Natural killer cell (primary cell): ENCODE measurements at regions not wholly inside any gene's neighbourhood (a gene's known extent, or its start where the extent isn't known, plus 50 kb on each side); places are given as distances from the start of the nearest gene placed in this dataset.

Experiments used
- ATAC-seq, 3 donors: fragments of 150-1000 bp in 2 of 3; fragments of 200-7000 bp in 1 of 3; cut with Tn5 transposase; 1 replicate in 1 of 3; 2 replicates in 2 of 3; pipeline ENCODE4 v1.10.0; 2021; ENCODE audit warnings: mild to moderate bottlenecking in 2 of 3, moderate library complexity in 2 of 3
- DNase-seq, 2 donors: peaks; one replicate each; pipeline versions ENCODE4 v3.0.0 to v3.0.0-alpha.2; 2013 to 2021; ENCODE audit warnings: mixed read lengths in 1 of 2
- H3K27ac ChIP-seq: one replicate; pipeline ENCODE4 v1.5.1; 2013; ENCODE audit warnings: mild to moderate bottlenecking, low read length
- H3K27me3 ChIP-seq: one replicate; pipeline ENCODE4 v1.6.1; 2013; ENCODE audit warnings: low read length; ENCODE audit not compliant: control insufficient read depth, insufficient read depth
- H3K36me3 ChIP-seq: one replicate; pipeline ENCODE4 v1.6.1; 2013; ENCODE audit warnings: low read length; ENCODE audit not compliant: control insufficient read depth, insufficient read depth
- H3K4me1 ChIP-seq: one replicate; pipeline ENCODE4 v1.6.1; 2013; ENCODE audit warnings: low read length; ENCODE audit not compliant: control insufficient read depth, insufficient read depth
- H3K4me3 ChIP-seq: one replicate; pipeline ENCODE4 v1.5.1; 2013; ENCODE audit warnings: low read length
- H3K9me3 ChIP-seq: one replicate; pipeline ENCODE4 v1.6.1; 2013; ENCODE audit warnings: low read length; ENCODE audit not compliant: control insufficient read depth, insufficient read depth
- H3K27ac Mint-ChIP-seq, 2 donors: one replicate each; pipeline ENCODE4 v1.8.0; 2022; ENCODE audit warnings: mild to moderate bottlenecking in 2 of 2, mixed read lengths in 2 of 2, moderate library complexity in 1 of 2
- H3K27me3 Mint-ChIP-seq, 2 donors: one replicate each; pipeline ENCODE4 v1.8.0; 2022; ENCODE audit warnings: low read depth in 2 of 2, mixed read lengths in 2 of 2
- H3K36me3 Mint-ChIP-seq: one replicate; pipeline ENCODE4 v1.8.0; 2022; ENCODE audit warnings: mixed read lengths
- H3K4me1 Mint-ChIP-seq, 2 donors: one replicate each; pipeline ENCODE4 v1.8.0; 2022; ENCODE audit warnings: mixed read lengths in 2 of 2
- H3K4me3 Mint-ChIP-seq: one replicate; pipeline ENCODE4 v1.8.0; 2022; ENCODE audit warnings: mild to moderate bottlenecking, moderate library complexity, mixed read lengths
- H3K9me3 Mint-ChIP-seq, 2 donors: one replicate each; pipeline ENCODE4 v1.8.0; 2022; ENCODE audit warnings: mixed read lengths in 2 of 2
- CTCF ChIP-seq: fragments of 200-600 bp; IDR thresholded peaks from one replicate; pipeline ENCODE4 v1.8.0; 2022; ENCODE audit warnings: antibody characterized with exemption
- WGBS: methylation state at CpG from one replicate; pipeline ENCODE4 v1.1.7; 2013; ENCODE audit warnings: missing lambda C conversion rate; ENCODE audit not compliant: insufficient coverage; 5-methylcytosine and 5-hydroxymethylcytosine counted together
- intact Hi-C: fragments of 100-400 bp; cut with micrococcal nuclease; formaldehyde crosslinking; loops from one replicate; pipeline ENCODE4 v1.14.2; 2022

DNA sequence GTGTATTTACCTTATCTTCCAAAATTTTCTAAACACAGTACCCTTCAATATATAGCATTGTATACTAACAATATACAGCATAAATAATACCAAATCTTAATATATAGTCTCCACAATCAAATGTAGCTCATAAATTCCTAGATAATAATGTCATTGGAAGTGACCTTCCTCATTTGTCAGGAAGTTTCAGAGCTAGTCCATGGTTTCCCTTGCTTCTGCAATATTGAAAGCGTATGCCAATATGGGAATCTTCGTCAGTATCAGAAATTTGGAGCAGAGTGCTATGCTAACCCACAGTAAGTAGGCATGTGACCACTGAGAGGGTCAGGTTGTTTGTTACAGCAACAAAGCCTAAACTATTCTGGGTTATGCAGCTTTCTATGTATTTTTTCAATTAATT, 774.9 kb upstream of the CDH10 start:
- no peak for TF ChIP-seq CTCF
- no peaks in the 10 kb centered on the region for H3K36me3 Mint-ChIP-seq
- Histone ChIP-seq H3K9me3 (peaks cover 3% of the 10 kb centered on the region), H3K27ac (no peak overlapping the region), H3K4me3 (no peak overlapping the region), H3K27me3 (no peaks in the 10 kb centered on the region), H3K4me1 (no peaks in the 10 kb centered on the region), H3K36me3 (no peaks in the 10 kb centered on the region)
- no peak overlapping the region for H3K4me3 Mint-ChIP-seq
- DNase-seq (no peak), ATAC-seq (no peak)
- no peaks in the 10 kb centered on the region for H3K4me1 Mint-ChIP-seq
- WGBS = 91% methylated on average over 2 of the region's 2 CpGs
- intact Hi-C loops = no loop called here
- H3K9me3 Mint-ChIP-seq = peaks cover 7% of the 10 kb centered on the region in 2 donors
- H3K27me3 Mint-ChIP-seq = no peaks in the 10 kb centered on the region
- H3K27ac Mint-ChIP-seq = no peak overlapping the region

GRCh38 chr5:25418978-25419377, 774.2 kb upstream of the CDH10 start:
- Mint-ChIP-seq H3K4me1 (no peaks in the 10 kb centered on the region), H3K27ac (no peak overlapping the region), H3K9me3 (peaks cover 3 to 5% of the 10 kb centered on the region in 2 donors), H3K4me3 (no peak overlapping the region), H3K36me3 (no peaks in the 10 kb centered on the region), H3K27me3 (no peaks in the 10 kb centered on the region)
- Histone ChIP-seq H3K27ac (no peak overlapping the region), H3K4me3 (no peak overlapping the region), H3K4me1 (no peaks in the 10 kb centered on the region), H3K36me3 (no peaks in the 10 kb centered on the region), H3K27me3 (no peaks in the 10 kb centered on the region), H3K9me3 (peaks cover 3% of the 10 kb centered on the region)
- DNase-seq (no peak), ATAC-seq (no peak)
- no peak for TF ChIP-seq CTCF
- intact Hi-C loops = no loop called here
- no CpG with 5 or more reads among the region's 3 CpGs for WGBS

- TF ChIP-seq CTCF = no peak
- no peaks in the 10 kb centered on the region for H3K36me3 ChIP-seq
- H3K4me3 ChIP-seq = no peak overlapping the region
- intact Hi-C loops = no loop called here
- 75% methylated on average over 2 of the region's 2 CpGs for WGBS
- H3K4me3 Mint-ChIP-seq = no peak overlapping the region
- no peak overlapping the region for H3K27ac Mint-ChIP-seq
- H3K27me3 ChIP-seq = no peaks in the 10 kb centered on the region
- H3K9me3 Mint-ChIP-seq = peaks cover 3 to 5% of the 10 kb centered on the region in 2 donors
- no peaks in the 10 kb centered on the region for H3K4me1 ChIP-seq
- peaks cover 3% of the 10 kb centered on the region for H3K9me3 ChIP-seq
- no peaks in the 10 kb centered on the region for H3K4me1 Mint-ChIP-seq
- no peaks in the 10 kb centered on the region for H3K27me3 Mint-ChIP-seq
- H3K36me3 Mint-ChIP-seq = no peaks in the 10 kb centered on the region
- DNase-seq = no peak
- ATAC-seq = no peak
- H3K27ac ChIP-seq = no peak overlapping the region
Observed at GRCh38 chr5:25418319-25418859, 773.6 kb upstream of the CDH10 start.

- no peaks in the 10 kb centered on the region for H3K27me3 ChIP-seq
- intact Hi-C loops = no loop called here
- H3K27ac Mint-ChIP-seq = no peak overlapping the region
- H3K4me1 Mint-ChIP-seq = no peaks in the 10 kb centered on the region
- H3K36me3 ChIP-seq = no peaks in the 10 kb centered on the region
- H3K4me3 ChIP-seq = no peak overlapping the region
- no peaks in the 10 kb centered on the region for H3K36me3 Mint-ChIP-seq
- H3K4me3 Mint-ChIP-seq = no peak overlapping the region
- H3K9me3 ChIP-seq = peaks cover 3% of the 10 kb centered on the region
- WGBS = 92% methylated on average over 4 of the region's 4 CpGs
- no peaks in the 10 kb centered on the region for H3K4me1 ChIP-seq
- TF ChIP-seq CTCF = no peak
- no peak for DNase-seq
- no peak for ATAC-seq
- no peaks in the 10 kb centered on the region for H3K27me3 Mint-ChIP-seq
- H3K27ac ChIP-seq = no peak overlapping the region
- peaks cover 6% of the 10 kb centered on the region in 2 donors for H3K9me3 Mint-ChIP-seq
Observed at GRCh38 chr5:25416960-25417359, 772.2 kb upstream of the CDH10 start.
